ENCODE measurements at regions not wholly inside any gene's neighbourhood (a gene's known extent, or its start where the extent isn't known, plus 50 kb on each side); places are given as distances from the start of the nearest gene placed in this dataset.

- ATAC-seq (no peak), DNase-seq (ENCODE audit: low spot score) (no peak)
- no peak overlapping the region for H3K27ac Mint-ChIP-seq
- ChIA-PET POLR2A (no interaction called here), CTCF (no interaction called here)
- peaks cover 6% of the 10 kb centered on the region for H3K4me1 Mint-ChIP-seq
- no peaks in the 10 kb centered on the region for H3K27me3 Mint-ChIP-seq (ENCODE audit: low read depth)
- TF ChIP-seq FOXJ3 (CRISPR knock-in tag; IDR thresholded peaks at IDR 0.05; ENCODE audit: borderline replicate concordance) = no peak
- TF ChIP-seq AR (CRISPR knock-in tag; IDR thresholded peaks at IDR 0.05) = no peak
- no peak for TF ChIP-seq ZNF416 (CRISPR knock-in tag; IDR thresholded peaks at IDR 0.05)
- peaks cover 9% of the 10 kb centered on the region for H3K36me3 Mint-ChIP-seq
- H3K4me3 Mint-ChIP-seq = no peak overlapping the region
- H3K9me3 Mint-ChIP-seq = peaks cover 7% of the 10 kb centered on the region
These were observed 51.1 kb upstream of the RBMX start for GRCh38 chrX:136931661-136932060.
